ENCODE measurements at regions not wholly inside any gene's neighbourhood (a gene's known extent, or its start where the extent isn't known, plus 50 kb on each side); places are given as distances from the start of the nearest gene placed in this dataset.

GRCh38 chr7:85479918-85480643 is 293.2 kb upstream of the SEMA3D start:
- no peak for TF ChIP-seq CTCF (IDR thresholded peaks at IDR 0.05; ENCODE audit: low read depth, low read length, poor library complexity, severe bottlenecking)
- TF ChIP-seq EZH2phosphoT487 (IDR thresholded peaks at IDR 0.05; ENCODE audit: borderline replicate concordance, low read length): no peak
